HS-27A (cell line): ENCODE measurements at regions not wholly inside any gene's neighbourhood (a gene's known extent, or its start where the extent isn't known, plus 50 kb on each side); places are given as distances from the start of the nearest gene placed in this dataset.
A peak's percentile ranks its signal among the peaks of the same experiment; 100 is the strongest.

Experiments used
- DNase-seq: peaks from one replicate; pipeline ENCODE4 v3.0.0-alpha.2; 2012; ENCODE audit warnings: low read depth, missing footprints

DNA sequence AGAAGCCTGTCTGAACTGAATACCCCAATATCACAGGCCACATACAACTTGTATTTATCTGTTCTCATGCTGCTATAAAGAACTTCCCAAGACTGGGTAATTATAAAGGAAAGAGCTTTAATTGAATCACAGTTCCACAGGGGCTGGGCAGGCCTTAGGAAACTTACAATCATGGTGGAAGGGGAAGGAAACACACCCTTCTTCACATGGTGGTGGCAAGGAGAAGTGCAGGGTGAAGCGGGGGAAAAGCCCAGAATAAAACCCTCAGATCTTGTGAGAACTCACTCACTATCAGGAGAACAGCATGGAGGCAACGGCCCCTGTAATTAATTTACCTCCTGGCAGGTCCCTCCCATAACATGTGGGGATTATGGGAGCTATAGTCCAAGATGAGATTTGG is 50.3 kb upstream of the FNDC1 start:
- DNase-seq = no peak

DNA sequence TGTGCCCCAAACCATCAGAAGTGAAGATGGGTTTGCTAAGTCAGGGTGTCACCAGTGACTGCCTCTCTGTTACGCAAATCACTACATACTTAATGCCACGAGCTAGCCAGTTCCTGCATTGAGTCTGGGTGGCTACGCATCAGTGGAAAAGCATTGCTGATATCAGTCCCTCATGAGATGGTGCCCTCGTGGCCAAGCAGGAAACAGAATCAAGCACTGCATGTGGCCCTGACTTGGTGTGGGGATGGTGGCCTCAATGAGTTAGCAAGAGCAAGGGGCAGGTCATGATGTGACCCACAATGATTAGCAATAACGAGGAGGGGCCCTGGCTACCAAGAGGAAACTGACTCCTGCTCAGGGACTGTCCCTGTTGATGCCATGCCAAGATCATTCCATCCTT is 51.6 kb upstream of the FNDC1 start:
- no peak for DNase-seq

DNA sequence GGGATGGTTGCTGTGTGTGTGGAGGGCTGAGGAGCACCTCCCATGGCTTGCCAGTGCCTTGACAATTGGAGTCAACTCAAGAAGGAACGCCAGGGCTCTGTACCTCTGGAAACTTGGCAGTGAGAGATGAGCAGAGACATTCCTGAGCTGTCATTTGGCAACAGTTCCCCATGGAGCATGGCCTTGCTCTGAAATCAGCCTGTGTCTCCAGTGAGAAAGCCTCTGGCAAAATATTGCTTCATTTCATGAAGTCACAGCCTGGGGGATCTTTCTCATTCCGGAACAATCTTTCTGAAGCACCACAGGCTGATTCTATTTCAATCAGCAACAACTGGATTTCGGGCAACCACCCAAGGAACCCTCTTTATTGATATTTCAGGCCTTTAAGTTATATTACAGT is 52.2 kb upstream of the FNDC1 start:
- DNase-seq = no peak

DNA sequence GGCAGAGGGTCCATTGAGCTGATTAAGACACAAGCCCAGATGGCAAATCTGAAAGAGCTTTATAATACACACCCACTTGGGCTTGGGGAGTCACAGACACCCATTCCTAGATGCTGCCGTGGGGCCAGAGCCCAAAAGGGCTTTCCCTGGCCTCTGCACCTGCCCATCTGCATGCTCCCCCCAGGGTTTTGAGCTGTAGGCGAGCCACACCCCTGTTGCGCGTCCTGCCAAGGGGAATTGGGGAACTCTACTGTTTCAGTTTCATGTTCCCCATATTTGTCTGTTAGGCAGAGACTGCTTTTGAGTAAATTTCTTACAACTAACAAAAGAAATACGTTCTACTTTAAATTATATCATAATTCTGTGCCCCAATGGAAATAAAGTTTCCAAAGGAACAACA is 52.9 kb upstream of the FNDC1 start:
- DNase-seq = no peak

DNA sequence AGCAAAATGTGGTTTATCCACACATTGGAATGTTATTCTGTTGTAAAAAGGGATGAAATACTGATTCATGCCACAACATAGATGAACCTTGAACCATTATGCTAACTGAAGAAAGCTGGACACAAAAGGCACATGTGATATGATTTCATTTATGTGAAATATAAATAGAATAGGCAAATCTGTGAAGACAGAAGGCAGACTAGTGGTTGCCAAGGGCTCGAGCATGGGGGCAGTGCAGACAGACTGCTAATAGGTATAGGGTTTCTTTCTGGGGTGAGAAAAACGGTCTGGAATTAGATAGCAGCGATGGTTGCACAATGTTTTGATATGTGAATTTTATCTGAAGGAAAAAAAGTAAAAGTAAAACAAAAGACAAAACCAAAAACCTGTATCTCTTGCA is 54.6 kb upstream of the FNDC1 start:
- no peak for DNase-seq

DNA sequence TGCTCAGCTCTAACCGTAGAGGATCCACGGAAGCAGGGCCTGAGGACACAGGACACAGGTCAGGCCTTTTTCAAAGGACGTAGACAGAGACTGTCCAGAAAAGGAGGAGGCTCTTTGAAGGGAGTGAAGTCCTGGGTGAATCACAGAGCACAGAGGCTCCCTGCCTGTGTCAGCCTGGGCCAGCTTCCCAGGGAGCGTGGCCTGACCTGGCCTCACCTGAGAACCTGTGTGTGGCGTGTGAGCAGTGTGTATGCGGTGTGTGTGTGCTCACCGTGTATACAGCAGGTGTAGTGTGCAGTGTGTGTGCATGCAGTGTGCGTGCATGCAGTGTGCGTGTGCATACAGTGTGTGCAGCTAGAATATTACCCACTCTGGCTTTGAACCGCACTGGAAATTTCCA is 56.0 kb upstream of the FNDC1 start:
- no peak for DNase-seq

DNA sequence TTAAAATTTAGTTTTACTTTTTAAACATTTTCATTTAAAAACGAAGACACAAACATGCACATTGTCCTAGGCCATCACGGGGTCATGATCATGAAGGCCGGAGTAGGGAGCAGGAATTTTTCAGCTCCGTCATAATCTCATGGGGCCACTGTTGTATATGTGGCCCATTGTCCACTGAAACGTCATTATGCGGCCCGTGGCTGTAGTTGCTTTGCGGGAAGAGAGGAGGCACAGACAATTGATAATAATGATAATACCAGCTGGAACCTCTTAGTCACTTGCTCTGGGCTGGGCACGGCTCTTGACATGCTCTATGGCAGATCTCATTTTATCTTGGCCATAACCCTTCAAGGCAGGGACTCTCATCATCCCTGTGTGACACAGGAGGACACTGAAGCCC is 56.5 kb upstream of the FNDC1 start:
- DNase-seq = no peak

DNA sequence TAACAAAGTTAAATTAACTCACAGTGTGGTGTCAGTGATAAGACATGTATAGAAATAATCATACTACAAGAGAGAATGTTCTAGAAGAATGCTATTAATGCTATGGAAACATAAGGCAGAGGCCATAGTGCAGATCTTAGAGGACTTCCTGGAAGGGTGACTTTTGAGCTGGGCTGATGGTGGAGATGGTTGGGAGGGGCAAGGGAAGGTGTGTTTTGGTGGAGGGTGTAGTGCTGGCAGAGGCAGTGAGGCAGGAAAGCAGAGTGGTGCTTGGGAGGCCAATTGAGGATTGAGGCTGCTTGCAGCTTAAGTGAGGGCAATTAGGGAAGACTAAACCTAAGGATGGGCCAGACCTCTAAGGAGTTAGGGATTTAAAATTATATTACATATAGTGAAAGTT is 58.5 kb upstream of the FNDC1 start:
- no peak for DNase-seq

DNA sequence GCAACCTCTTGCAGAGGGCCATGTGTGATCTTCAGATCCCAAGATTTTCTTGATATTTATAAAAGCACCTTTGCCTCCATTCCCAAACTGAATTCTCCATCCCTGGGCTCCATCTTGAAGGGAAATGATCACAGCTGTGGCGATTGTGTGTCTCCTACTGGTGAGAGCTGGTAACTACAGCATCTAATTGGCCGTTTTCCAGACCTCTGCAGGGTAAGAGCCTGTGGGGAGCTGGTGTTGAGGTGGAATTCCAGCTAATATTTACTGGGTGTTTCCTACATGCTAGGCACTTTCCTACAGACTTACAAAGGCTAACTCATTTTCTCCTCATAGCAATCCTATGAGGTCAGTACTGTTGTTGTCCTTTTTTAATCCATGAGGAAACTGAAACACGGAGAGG is 59.2 kb upstream of the FNDC1 start:
- DNase-seq = peak; percentile 68

DNA sequence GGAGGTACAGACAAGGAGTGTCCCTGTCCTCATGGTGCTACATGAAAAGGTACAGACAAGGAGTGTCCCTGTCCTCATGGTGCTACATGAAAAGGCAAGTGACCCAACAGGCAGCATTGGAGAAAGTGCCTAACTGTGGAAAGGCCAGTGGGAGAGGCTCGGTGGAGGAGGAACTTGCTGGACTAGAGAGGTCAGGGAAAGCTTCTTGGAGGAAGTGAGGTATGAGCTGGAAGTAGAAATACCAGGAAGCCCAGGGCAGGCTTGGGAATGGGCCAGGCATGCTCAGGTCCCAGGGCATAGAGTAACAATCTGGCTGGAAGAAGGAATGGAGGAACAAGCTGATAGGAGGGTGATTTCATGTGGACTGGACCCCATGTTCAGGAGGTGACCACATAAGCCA is 59.8 kb upstream of the FNDC1 start:
- DNase-seq = no peak

DNA sequence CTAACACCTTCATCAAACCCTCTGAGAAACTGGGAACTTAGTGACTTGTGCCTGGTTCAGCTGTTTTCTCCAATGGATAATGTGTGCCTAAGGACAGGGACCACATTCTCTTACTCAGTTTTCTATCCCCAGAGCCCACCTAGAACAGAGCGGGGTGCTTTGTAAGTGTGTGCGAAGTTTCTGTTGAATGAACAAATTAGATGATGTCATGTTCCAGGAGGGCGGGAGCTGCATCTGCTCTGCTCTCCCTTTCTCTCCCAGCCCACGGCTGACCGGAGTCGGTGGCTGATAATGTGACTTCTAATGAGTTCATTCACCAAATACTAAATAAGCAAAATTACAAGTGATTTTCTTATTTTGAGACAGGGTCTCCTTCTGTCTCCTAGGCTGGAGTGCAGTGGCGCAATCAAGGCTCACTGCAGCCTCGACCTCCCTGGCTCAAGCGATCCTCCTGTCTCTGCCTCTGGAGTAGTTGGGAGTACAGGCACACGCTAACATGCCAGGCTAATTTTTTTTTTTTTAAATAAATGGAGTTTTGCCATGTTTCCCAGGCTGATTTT is 60.7 kb upstream of the FNDC1 start:
- no peak for DNase-seq

DNA sequence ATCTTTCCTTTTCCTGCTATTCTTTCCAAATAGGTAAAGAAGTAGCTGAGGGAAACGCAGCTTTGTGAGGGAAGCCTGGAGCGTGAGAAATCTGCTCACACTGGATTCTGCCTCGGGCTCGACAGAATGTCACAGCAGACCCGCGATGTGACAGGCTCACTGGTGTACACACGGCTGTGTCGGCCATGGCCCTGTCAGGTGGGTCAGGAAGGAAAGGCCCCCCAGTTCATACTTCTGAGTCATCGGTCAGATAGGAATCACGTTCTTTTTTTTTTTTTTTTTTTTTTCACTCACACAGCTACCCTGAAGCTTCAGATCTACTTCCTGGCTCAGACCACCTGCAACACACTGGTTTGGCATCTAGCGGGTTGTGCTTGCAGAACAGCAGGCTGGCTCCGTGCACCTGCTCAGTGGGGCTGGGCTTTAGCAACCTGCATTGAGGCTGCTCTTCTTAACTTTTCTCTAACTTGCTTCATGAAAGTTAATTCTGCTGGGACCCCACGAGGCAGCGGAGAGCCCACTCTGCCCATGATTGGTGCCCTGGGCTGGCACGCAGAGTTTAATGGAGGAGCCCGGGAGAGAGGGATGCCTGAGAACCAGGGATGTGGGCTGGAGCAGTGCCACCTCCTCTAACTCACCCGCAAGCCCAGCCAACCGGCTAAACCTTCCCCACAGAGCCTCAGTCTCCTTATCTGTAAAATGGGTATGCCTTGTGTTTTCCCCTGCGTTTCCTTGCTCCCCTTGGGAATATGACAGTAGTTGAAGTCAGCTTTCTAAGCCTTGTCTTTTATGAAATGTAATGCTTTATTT is 61.5 kb upstream of the FNDC1 start:
- DNase-seq = no peak

DNA sequence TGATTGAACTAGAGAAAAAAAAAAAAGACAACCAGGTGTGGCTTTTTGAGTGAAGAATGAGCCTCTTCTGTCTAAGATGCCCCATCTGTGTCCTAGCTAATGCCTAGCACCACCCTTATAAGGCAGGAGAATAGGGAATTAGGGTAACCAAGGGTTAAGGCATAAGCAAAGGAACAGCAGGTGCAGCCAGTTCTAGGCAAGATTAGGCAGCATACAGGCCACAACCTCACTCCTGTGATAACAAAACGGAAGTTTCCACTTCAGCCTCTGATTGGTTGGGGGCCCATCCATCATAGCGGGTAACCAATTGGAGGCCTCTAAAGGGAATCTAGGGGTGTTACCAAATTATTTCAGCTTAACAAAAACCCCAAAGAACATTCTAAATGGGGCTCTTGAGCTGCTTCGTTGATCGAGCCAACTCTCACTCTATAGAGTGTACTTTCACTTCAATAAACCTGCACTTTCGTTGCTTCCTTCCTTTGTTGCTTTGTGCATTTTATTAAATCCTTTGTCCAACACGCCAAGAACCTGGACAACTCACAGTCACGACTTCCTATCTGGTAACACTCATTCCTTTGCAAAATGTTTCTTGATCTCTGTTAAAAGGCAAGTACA is 61.9 kb upstream of the TAGAP start:
- DNase-seq = peak; percentile 54

DNA sequence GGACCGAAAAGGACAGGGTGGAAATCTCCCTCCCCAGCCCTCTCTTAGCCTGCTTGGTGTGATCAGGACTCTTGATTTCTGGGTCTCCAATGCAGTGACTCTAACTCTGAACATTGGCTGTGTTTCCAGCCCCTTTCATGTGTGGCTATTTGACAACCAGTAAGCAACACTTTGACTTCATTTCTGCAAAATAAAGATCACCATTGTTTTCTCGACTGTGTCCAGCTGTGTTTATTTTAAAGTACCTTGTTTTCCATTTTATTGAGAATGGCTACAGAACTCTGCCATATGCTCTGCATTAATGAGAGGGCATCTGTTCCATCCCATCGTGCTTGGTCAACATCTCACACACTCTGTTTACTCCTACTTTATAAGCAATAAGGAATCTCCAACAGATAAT is 60.9 kb upstream of the TAGAP start:
- DNase-seq = no peak

DNA sequence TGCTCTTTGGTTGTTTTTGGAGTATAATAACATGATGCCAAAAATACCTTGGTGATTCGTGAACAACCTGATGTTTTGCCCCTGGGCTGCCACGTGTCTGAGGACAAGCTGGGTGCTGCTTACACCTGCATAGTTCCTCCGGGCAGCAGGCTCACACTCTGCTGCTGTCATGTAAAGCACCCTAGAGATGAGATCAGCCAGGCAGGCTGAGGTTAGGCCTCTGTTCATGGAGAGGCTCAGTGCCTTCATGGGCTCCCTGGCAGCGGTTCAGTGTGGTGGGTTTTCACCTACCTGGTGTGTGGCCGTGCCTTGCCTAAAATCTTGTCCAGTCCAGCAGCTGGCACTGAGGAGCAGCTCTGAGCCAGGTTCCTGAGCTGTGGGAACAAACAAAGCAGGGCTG is 60.1 kb upstream of the TAGAP start:
- no peak for DNase-seq

DNA sequence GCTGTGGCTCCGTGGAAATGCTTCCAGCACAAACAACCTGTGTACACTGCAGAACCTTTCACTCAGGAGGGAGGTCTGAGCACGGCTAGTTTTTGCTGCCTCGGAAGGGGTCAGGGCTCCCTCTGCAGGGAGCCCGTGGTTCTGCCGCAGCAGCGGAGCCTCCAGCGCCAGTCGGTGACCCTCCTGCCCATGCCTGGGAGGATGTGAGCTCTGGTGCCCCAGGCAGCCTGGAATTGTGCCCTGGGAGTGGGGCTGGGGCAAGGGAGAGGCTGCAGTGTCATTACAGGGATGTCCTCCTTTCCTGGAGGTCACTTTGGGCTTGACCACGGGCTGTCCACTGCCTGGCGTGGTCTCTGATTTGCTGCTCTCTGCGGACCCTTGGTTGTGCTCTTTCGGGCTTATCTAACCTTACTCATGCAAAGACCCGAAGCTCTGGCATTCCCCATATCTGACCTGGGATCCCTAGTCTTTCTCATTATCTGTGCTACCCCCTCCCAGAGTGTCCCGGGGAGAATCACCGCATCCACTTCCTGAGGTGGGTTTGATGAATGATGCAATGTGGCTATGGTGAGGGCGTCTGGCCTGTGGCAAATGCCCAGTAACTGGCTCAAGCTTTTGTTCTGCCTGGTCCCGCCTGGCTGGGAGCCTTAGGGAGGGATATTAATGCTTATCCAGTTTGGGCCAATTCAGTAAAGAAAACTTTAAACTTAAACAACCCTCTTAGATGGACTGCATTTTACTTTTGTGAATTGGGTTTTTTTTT is 59.6 kb upstream of the TAGAP start:
- DNase-seq = no peak

DNA sequence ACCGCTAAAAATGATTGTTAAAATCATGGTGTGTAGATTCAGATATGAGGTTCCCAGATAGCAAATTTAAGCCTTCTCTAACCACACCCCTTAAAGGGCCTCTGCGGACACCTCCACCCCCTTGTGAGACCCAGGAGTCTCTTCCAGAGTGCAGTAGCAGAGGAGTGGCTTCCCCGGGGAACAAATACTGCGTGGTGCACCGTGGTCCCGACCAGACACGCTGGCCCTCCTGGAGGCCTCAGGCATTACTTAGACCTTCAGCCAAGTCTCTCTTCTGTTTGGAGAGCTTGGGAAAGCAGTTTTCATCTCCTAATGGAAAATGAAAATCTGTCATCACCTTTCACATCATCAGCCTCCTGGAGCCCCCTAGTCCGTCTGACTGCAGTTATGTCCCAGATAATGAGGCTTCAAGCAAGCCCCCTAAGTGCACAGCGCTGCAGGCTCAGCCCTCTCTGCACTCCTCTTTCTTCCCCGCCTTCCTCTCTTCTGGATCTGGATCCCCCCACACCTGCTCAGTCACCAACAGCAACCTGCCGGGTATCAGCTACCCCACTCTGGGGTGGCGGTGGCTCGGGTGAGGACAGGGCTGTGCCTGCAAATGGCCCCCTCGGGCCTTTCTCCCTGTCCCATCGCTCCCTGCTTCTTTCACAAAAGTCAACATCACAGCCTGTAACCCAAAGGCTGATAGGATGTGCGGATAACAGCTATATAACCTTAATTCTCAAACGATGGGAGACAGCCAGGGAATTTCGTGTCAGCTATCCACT is 58.8 kb upstream of the TAGAP start:
- DNase-seq = no peak

DNA sequence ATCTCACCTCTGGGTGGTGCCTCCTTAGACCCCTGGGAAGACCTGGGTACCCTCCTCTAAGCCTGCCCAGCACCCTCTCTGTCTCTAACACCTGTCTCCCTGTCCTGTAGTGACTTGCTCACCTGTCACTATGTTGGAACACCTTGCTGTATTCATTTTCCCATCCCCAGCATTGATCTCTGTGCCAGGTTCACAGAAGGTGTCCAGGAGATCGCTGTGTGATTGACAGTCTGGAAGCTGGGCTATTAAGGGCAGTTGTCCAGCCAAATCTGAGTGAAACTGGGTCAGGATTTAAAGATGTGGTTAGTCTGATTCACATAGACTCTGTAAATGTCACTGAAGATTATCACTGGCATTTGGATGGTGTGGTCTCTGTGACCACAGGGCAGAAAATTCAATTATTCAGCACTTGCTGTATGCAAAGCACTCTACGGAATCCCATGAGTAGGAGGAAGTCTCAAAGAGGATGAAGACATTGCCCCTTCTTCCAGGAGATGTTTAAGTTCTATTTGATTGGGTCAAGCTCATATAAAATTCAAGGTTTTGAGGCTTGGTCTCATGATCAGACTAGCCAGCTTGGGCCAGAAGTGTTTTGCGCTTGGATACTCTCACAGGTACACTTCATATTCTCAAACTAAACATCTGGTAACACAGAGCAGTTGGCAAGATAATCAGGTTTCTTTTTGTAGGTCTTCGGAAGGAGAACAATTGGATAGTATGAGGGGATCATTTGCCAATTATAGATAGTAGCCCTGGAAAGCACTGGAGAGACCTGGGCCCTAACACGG is 57.8 kb upstream of the TAGAP start:
- no peak for DNase-seq

DNA sequence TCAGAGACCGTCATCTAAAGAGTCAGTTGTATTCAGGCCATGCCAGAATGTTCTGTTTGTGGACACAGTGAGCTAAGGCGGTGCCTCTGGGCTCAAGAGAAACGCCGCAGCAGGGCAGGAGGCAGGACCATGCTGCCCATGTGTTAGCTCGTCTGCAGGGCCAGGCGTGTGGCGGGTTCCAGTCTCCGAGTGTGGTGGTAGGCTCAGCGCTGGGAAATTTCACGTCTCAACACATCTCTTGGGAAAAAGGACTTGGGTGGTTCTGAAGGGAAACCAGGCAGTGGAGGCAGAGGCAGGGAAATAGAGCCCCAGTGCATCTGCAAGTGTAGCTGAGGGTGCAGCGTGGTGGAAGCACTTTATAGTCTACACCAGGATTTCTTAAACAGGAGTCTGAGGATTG is 56.9 kb upstream of the TAGAP start:
- no peak for DNase-seq

DNA sequence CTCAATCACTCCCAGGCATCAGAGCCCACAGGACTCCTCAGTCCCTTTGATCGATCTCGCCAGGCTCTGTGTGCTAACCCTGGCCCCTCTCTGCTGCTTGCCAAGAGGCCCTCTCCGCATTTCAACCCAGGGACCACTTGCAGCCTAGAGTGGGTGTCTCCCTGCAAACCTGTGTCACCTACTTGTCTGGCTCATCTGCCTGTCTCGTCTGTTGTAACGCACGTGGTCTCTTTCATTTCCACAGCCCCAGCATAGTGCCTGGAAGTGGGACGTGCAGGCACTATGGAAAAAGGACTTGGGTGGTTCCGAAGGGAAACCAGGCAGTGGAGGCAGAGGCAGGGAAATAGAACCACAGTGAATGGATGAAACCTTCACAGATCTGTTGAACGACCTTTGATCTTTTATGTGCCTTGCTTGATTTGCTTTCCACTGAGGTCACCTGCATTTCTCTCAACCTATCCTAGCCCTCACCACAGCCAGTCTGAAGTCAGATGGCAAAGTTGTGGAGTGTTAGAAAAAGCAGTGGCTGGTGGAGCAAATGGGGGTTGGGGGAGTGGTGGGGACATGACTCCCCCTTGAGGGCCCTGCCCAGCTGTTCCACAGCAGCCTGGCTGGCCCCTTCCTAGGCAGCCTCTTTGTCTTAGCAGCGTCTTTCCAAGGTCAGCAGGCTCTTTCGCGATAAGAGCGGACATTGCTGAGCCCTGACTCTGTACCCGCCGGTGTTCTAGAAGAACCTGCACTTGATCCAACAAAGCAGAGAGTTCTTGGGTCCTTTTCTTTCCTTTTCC is 55.8 kb upstream of the TAGAP start:
- DNase-seq = no peak

DNA sequence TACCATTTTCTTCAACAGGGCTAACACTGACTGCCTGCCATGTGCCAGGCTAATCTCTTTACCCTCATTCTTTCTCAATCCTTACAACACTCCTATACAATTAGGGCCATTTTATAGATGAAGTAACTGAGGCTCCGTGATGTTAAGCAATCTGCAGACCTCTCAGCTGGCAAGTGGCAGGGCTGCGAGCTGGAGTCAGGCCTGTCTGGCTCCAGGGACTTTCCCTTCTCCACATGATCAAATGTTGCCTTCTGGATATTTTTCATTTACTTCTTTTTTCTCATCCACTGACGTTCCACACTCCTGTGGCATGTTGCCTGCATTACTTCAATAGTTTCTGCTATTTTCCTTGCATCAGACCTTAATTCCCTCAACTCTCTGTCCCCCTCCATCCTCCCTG is 55.2 kb upstream of the TAGAP start:
- no peak for DNase-seq
